ENCODE measurements at regions not wholly inside any gene's neighbourhood (a gene's known extent, or its start where the extent isn't known, plus 50 kb on each side); places are given as distances from the start of the nearest gene placed in this dataset.

DNA sequence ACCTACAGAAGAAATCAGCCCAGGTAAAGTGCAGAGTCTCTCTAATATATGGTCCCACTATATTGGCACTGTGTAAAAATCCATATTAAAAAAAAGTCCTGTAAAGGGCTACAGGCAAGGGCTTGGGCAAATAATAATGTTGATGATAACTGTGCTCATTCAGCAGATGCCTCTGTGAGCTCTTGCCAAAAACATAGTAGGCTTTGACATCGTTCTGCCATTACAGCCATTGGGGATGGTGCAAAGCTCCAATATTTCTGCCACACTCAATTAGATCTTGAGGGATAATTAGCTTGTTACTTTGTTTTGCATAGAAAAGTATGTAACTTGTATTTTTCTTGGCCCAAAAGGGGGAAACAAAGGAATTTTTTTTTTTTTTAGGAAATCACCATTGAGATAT lies 645.5 kb upstream of the FAM241A start:
- TF ChIP-seq, protein P1, sequence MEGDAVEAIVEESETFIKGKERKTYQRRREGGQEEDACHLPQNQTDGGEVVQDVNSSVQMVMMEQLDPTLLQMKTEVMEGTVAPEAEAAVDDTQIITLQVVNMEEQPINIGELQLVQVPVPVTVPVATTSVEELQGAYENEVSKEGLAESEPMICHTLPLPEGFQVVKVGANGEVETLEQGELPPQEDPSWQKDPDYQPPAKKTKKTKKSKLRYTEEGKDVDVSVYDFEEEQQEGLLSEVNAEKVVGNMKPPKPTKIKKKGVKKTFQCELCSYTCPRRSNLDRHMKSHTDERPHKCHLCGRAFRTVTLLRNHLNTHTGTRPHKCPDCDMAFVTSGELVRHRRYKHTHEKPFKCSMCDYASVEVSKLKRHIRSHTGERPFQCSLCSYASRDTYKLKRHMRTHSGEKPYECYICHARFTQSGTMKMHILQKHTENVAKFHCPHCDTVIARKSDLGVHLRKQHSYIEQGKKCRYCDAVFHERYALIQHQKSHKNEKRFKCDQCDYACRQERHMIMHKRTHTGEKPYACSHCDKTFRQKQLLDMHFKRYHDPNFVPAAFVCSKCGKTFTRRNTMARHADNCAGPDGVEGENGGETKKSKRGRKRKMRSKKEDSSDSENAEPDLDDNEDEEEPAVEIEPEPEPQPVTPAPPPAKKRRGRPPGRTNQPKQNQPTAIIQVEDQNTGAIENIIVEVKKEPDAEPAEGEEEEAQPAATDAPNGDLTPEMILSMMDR (IDR thresholded peaks at IDR 0.05; ENCODE audit: low read length), result no peak
- TF ChIP-seq EZH2phosphoT487 (IDR thresholded peaks at IDR 0.05; ENCODE audit: low read length), result no peak
- no peak for TF ChIP-seq EZH2 (optimal IDR thresholded peaks at IDR 0.05; ENCODE audit: low read depth, low read length)

All from MM.1S (cell line).